Endodermal cell (in vitro differentiated cells): ENCODE measurements at regions not wholly inside any gene's neighbourhood (a gene's known extent, or its start where the extent isn't known, plus 50 kb on each side); places are given as distances from the start of the nearest gene placed in this dataset.

ENCODE experiments used
- DNase-seq: peaks from one replicate; pipeline ENCODE4 v3.0.0-alpha.2; 2017
- H3K27ac ChIP-seq: 2 replicates; pipeline ENCODE4 v1.5.1; 2013; ENCODE audit warnings: mild to moderate bottlenecking, low read depth, low read length, moderate library complexity
- H3K27me3 ChIP-seq: 2 replicates; pipeline ENCODE4 v1.6.1; 2013; ENCODE audit warnings: mild to moderate bottlenecking, low read length, moderate library complexity; ENCODE audit not compliant: insufficient read depth, control insufficient read depth, poor library complexity, severe bottlenecking
- H3K36me3 ChIP-seq: 2 replicates; pipeline ENCODE4 v1.7.0; 2013; ENCODE audit warnings: mild to moderate bottlenecking, low read length, moderate library complexity; ENCODE audit not compliant: control insufficient read depth, insufficient read depth
- H3K4me1 ChIP-seq: one replicate; pipeline ENCODE4 v1.7.0; 2013; ENCODE audit warnings: low read length; ENCODE audit not compliant: control insufficient read depth, insufficient read depth
- H3K4me3 ChIP-seq: 2 replicates; pipeline ENCODE4 v1.5.1; 2013; ENCODE audit warnings: mild to moderate bottlenecking, low read length, moderate library complexity
- H3K9ac ChIP-seq: 2 replicates; pipeline ENCODE4 v1.6.1; 2013; ENCODE audit warnings: mild to moderate bottlenecking, low read length, moderate library complexity; ENCODE audit not compliant: poor library complexity, severe bottlenecking; ENCODE audit errors: extremely low read depth
- H3K9me3 ChIP-seq: 2 replicates; pipeline ENCODE4 v1.6.1; 2013; ENCODE audit warnings: mild to moderate bottlenecking, low read length, moderate library complexity; ENCODE audit not compliant: control insufficient read depth
- H3K27ac Mint-ChIP-seq: 2 replicates; pipeline ENCODE4 v1.8.0; 2020; ENCODE audit warnings: mixed read lengths
- H3K27me3 Mint-ChIP-seq: 2 replicates; pipeline ENCODE4 v1.8.0; 2021; ENCODE audit warnings: mild to moderate bottlenecking, mixed read lengths; ENCODE audit not compliant: insufficient read depth
- H3K36me3 Mint-ChIP-seq: 2 replicates; pipeline ENCODE4 v1.8.0; 2020; ENCODE audit warnings: low read depth, mixed read lengths
- H3K4me1 Mint-ChIP-seq: 2 replicates; pipeline ENCODE4 v1.8.0; 2020; ENCODE audit warnings: mixed read lengths
- H3K4me3 Mint-ChIP-seq: 2 replicates; pipeline ENCODE4 v1.8.0; 2020; ENCODE audit warnings: mild to moderate bottlenecking, moderate library complexity, mixed read lengths
- H3K9me3 Mint-ChIP-seq: 2 replicates; pipeline ENCODE4 v1.8.0; 2020; ENCODE audit warnings: mild to moderate bottlenecking, mixed read lengths
- CTCF ChIP-seq: fragments of 200-600 bp; sonication (generic); conservative IDR thresholded peaks from 2 replicates; pipeline ENCODE4 v1.5.0; 2021; ENCODE audit warnings: antibody characterized with exemption, mild to moderate bottlenecking
- WGBS, 2 experiments: methylation state at CpG; one replicate each; pipeline versions ENCODE4 v1.1.5 to v1.1.7; 2013; ENCODE audit warnings: missing lambda C conversion rate in 2 of 2, mixed read lengths in 1 of 2; ENCODE audit not compliant: insufficient coverage in 1 of 2, insufficient read length in 1 of 2; 5-methylcytosine and 5-hydroxymethylcytosine counted together

- H3K27me3 ChIP-seq, result peaks cover 25% of the 10 kb centered on the region
- peaks cover 12% of the 10 kb centered on the region for H3K27me3 Mint-ChIP-seq
- H3K27ac Mint-ChIP-seq, result peak overlapping the region; percentile 11
- peak; percentile 75 for DNase-seq
- no peaks in the 10 kb centered on the region for H3K36me3 ChIP-seq
- no peaks in the 10 kb centered on the region for H3K9me3 Mint-ChIP-seq
- 0 to 1% methylated on average over 11 to 35 of the region's 35 CpGs for WGBS, 2 experiments
- H3K36me3 Mint-ChIP-seq, result no peaks in the 10 kb centered on the region
- no peak for TF ChIP-seq CTCF
- peak overlapping the region; percentile 68 for H3K4me3 Mint-ChIP-seq
- H3K4me3 ChIP-seq, result peak overlapping the region; percentile 84
- H3K27ac ChIP-seq, result no peak overlapping the region
- peaks cover 24% of the 10 kb centered on the region for H3K4me1 Mint-ChIP-seq
- H3K9me3 ChIP-seq, result no peaks in the 10 kb centered on the region
- no peaks in the 10 kb centered on the region for H3K4me1 ChIP-seq
- H3K9ac ChIP-seq, result peak overlapping the region; percentile 39
Measured at GRCh38 chr10:55630491-55631056, 730.5 kb downstream of the ZWINT start.

- no peak overlapping the region for H3K27ac ChIP-seq
- WGBS, 2 experiments, result 7 to 15% methylated on average over 8 to 21 of the region's 21 CpGs
- no peaks in the 10 kb centered on the region for H3K36me3 ChIP-seq
- no peaks in the 10 kb centered on the region for H3K9me3 ChIP-seq
- H3K4me3 ChIP-seq, result peak overlapping the region; percentile 84
- DNase-seq, result peak; percentile 80
- H3K9me3 Mint-ChIP-seq, result no peaks in the 10 kb centered on the region
- H3K9ac ChIP-seq, result peak overlapping the region; percentile 39
- TF ChIP-seq CTCF, result peak; percentile 89
- H3K4me1 ChIP-seq, result no peaks in the 10 kb centered on the region
- peaks cover 28% of the 10 kb centered on the region for H3K4me1 Mint-ChIP-seq
- H3K27me3 ChIP-seq, result peaks cover 25% of the 10 kb centered on the region
- H3K27me3 Mint-ChIP-seq, result peaks cover 18% of the 10 kb centered on the region
- no peaks in the 10 kb centered on the region for H3K36me3 Mint-ChIP-seq
- no peak overlapping the region for H3K27ac Mint-ChIP-seq
- peak overlapping the region; percentile 68 for H3K4me3 Mint-ChIP-seq
Measured at GRCh38 chr10:55629793-55630490, 731.1 kb downstream of the ZWINT start.

GRCh38 chr10:55628260-55628701 lies 732.8 kb downstream of the ZWINT start:
- no peak overlapping the region for H3K27ac Mint-ChIP-seq
- Histone ChIP-seq H3K27me3 (peaks cover 25% of the 10 kb centered on the region), H3K27ac (no peak overlapping the region), H3K4me1 (no peaks in the 10 kb centered on the region), H3K9ac (no peak overlapping the region), H3K4me3 (no peak overlapping the region), H3K9me3 (no peaks in the 10 kb centered on the region), H3K36me3 (no peaks in the 10 kb centered on the region)
- peaks cover 28% of the 10 kb centered on the region for H3K4me1 Mint-ChIP-seq
- peak; percentile 43 for TF ChIP-seq CTCF
- no peaks in the 10 kb centered on the region for H3K36me3 Mint-ChIP-seq
- H3K9me3 Mint-ChIP-seq, result no peaks in the 10 kb centered on the region
- WGBS, 2 experiments, result 0% methylated on average over 8 to 30 of the region's 30 CpGs
- peak; percentile 85 for DNase-seq
- peak overlapping the region; percentile 65 for H3K4me3 Mint-ChIP-seq
- peaks cover 22% of the 10 kb centered on the region for H3K27me3 Mint-ChIP-seq
